ENCODE measurements at regions not wholly inside any gene's neighbourhood (a gene's known extent, or its start where the extent isn't known, plus 50 kb on each side); places are given as distances from the start of the nearest gene placed in this dataset.

DNA sequence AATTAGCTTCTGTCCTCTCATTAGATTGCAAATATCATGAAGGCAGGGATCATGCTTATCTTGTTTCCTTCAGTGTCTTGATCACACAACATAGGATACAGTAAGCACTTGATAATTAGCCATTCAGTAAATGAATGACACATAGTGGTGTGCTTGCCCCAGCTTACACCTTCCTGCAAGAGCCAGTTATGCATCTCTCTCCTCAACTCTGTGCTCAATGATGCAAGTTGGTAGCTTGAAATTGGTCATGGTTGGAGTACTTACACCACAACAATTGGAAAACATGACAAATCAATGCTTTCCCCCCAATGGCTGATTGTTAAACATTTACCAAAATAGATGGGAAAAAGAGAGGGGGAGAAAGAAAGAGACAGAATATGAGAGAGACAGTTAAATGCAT, 129.2 kb downstream of the NUF2 start (continued):
- TF ChIP-seq ETV6 (conservative IDR thresholded peaks at IDR 0.05 in 1 of 2, IDR thresholded peaks at IDR 0.05 in 1 of 2; ENCODE audit: borderline replicate concordance in 1 of 2, low read depth in 1 of 2) (no peak), CBFB (IDR thresholded peaks at IDR 0.05; ENCODE audit: low read depth) (no peak), SUPT20H (IDR thresholded peaks at IDR 0.05; ENCODE audit: borderline replicate concordance, control insufficient read depth, low read depth, low read length) (no peak)

DNA sequence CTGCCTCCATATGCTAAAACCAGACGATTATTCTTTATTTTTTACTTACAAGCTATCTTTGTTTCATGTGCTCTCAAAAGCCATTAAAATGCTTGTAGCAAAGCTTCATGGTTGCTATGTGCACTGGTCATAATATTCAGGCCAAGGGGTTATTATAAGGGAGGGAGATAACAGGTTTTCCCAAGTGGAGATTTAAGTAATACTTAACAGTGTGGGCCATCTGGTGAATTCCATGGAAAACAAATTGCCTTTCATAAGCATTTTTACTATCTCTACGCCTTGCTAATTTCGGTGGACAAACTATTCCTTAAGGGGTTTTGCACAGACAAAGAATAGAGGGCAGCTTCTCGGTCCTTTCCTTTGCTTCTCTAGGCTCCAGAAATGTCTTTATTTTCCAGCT, 137.8 kb downstream of the NUF2 start:
- Histone ChIP-seq H3K4me3 (no peak overlapping the region), H3K9me3 (replicated peaks; ENCODE audit: control insufficient read depth, insufficient read depth, low read length) (no peaks in the 10 kb centered on the region), H3K27ac (ENCODE audit: control insufficient read depth, insufficient read depth) (no peak overlapping the region), H3K36me3 (ENCODE audit: control insufficient read depth in 2 of 2, insufficient read depth in 2 of 2, low read length in 1 of 2) (no peaks in the 10 kb centered on the region), H2AFZ (ENCODE audit: control insufficient read depth, low read depth, low read length) (no peak overlapping the region), H3K9ac (ENCODE audit: control insufficient read depth, insufficient read depth, low read length) (no peak overlapping the region), H4K20me1 (ENCODE audit: control insufficient read depth, insufficient read depth) (no peaks in the 10 kb centered on the region), H3K4me1 (ENCODE audit: control insufficient read depth, insufficient read depth, low read length) (no peaks in the 10 kb centered on the region), H3K79me2 (ENCODE audit: control insufficient read depth, insufficient read depth, low read length) (no peaks in the 10 kb centered on the region), H3K27me3 (replicated peaks in 1 of 2; ENCODE audit: control insufficient read depth in 2 of 2, insufficient read depth in 2 of 2, low read length in 1 of 2) (no peaks in the 10 kb centered on the region; a peak in 1 of 4 replicates), H3K4me2 (ENCODE audit: control insufficient read depth, insufficient read depth) (no peak overlapping the region)
- BruUV-seq (replicated peaks), result no TSS peak
- intact Hi-C loops (cut with micrococcal nuclease; ENCODE audit: unreplicated experiment) (no loop called here), in situ Hi-C loops (cut with MboI) (no loop called here)
- ATAC-seq (no peak), DNase-seq (ENCODE audit: low read depth, low spot score) (no peak), FAIRE-seq (no peak)
- ChIA-PET SMC1A (ENCODE audit: uncharacterized antibody, unreplicated experiment) (interaction anchor here (0.7 kb wide), 1 partner anchor 1162 kb away, joined by 4 read pairs; no protein-coding TSS in a partner anchor), RAD21 (ENCODE audit: unreplicated experiment) (interaction anchor here (0.6 kb wide), 1 partner anchor 16 kb away, joined by 3 read pairs; no protein-coding TSS in a partner anchor), POLR2A (interaction anchor here (0.7 kb wide), 1 partner anchor 1343 kb away, joined by 4 read pairs; no protein-coding TSS in a partner anchor), CTCF (interaction anchor here (1.9 kb wide), 1 partner anchor 8 kb away, joined by 8 read pairs; no protein-coding TSS in a partner anchor)
- 11% methylated on average over 4 of the region's 4 CpGs for WGBS (ENCODE audit: insufficient coverage, insufficient replicate concordance, low lambda C conversion rate, missing lambda C conversion rate)
- TF ChIP-seq, protein P1, sequence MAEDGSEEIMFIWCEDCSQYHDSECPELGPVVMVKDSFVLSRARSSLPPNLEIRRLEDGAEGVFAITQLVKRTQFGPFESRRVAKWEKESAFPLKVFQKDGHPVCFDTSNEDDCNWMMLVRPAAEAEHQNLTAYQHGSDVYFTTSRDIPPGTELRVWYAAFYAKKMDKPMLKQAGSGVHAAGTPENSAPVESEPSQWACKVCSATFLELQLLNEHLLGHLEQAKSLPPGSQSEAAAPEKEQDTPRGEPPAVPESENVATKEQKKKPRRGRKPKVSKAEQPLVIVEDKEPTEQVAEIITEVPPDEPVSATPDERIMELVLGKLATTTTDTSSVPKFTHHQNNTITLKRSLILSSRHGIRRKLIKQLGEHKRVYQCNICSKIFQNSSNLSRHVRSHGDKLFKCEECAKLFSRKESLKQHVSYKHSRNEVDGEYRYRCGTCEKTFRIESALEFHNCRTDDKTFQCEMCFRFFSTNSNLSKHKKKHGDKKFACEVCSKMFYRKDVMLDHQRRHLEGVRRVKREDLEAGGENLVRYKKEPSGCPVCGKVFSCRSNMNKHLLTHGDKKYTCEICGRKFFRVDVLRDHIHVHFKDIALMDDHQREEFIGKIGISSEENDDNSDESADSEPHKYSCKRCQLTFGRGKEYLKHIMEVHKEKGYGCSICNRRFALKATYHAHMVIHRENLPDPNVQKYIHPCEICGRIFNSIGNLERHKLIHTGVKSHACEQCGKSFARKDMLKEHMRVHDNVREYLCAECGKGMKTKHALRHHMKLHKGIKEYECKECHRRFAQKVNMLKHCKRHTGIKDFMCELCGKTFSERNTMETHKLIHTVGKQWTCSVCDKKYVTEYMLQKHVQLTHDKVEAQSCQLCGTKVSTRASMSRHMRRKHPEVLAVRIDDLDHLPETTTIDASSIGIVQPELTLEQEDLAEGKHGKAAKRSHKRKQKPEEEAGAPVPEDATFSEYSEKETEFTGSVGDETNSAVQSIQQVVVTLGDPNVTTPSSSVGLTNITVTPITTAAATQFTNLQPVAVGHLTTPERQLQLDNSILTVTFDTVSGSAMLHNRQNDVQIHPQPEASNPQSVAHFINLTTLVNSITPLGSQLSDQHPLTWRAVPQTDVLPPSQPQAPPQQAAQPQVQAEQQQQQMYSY (CRISPR knock-in tag; IDR thresholded peaks at IDR 0.05), result no peak
- TF ChIP-seq SMAD5 (IDR thresholded peaks at IDR 0.05; ENCODE audit: low read depth) (no peak), ZNF592 (IDR thresholded peaks at IDR 0.05) (no peak), BCLAF1 (IDR thresholded peaks at IDR 0.05) (no peak), CBX5 (IDR thresholded peaks at IDR 0.05; ENCODE audit: low read depth) (no peak), ZNF274 (IDR thresholded peaks at IDR 0.05; ENCODE audit: insufficient read depth, insufficient read length) (no peak)
